K562 (cell line): ENCODE measurements at regions not wholly inside any gene's neighbourhood (a gene's known extent, or its start where the extent isn't known, plus 50 kb on each side); places are given as distances from the start of the nearest gene placed in this dataset.

Source experiments
- ATAC-seq: fragments of 200-7000 bp; cut with Tn5 transposase; 3 replicates; pipeline ENCODE4 v1.9.1; 2020; ENCODE audit warnings: moderate library complexity
- BruUV-seq: library from RNA; stranded (reverse); fragments of 400-500 nt; replicated peaks from 2 replicates; lab custom pipeline; 2021; lab: Mats Ljungman, UMichigan
- CTCF ChIA-PET: fragments of 300-600 bp; formaldehyde crosslinking; extraction: SDS; loops from one replicate; lab custom pipeline; 2021; ENCODE audit warnings: low intra/inter-chr PET ratio; lab: Yijun Ruan, JAX
- POLR2A ChIA-PET: fragments of 300-600, 350-650 bp; sonication (Branson Sonifier 250); formaldehyde crosslinking; extraction: SDS; loops from one replicate; lab custom pipeline; 2021; ENCODE audit warnings: antibody characterized with exemption, inconsistent platforms; lab: Yijun Ruan, JAX
- DNase-seq, 4 experiments: peaks; one replicate each; pipeline versions ENCODE4 v3.0.0 to v3.0.0-alpha.2; 2011 to 2018; ENCODE audit warnings: low spot score in 3 of 4, mixed read lengths in 3 of 4; ENCODE audit errors: extremely low read depth in 1 of 4
- FAIRE-seq: peaks from 2 replicates; lab custom pipeline; 2011; peaks lifted over from hg19 to GRCh38; lab: Jason Lieb, UNC
- H2AFZ ChIP-seq: 2 replicates; pipeline ENCODE4 v1.6.0; 2011; ENCODE audit warnings: low read depth, low read length, control low read depth, inconsistent platforms
- H3K27ac ChIP-seq: fragments of 200-600 bp; 3 replicates; pipeline ENCODE4 v1.8.0; 2011; ENCODE audit warnings: low read depth, mild to moderate bottlenecking, control low read depth, inconsistent platforms, low read length, moderate library complexity, mixed read lengths; ENCODE audit errors: extremely low read depth
- H3K27me3 ChIP-seq, 2 experiments: fragments of 300-600 bp in 1 of 2; 2 replicates in 1 of 2; 3 replicates in 1 of 2; pipeline versions ENCODE4 v1.6.0 to v1.8.0; 2011; ENCODE audit warnings: inconsistent platforms in 2 of 2, low read length in 2 of 2, mild to moderate bottlenecking in 1 of 2, mixed read lengths in 1 of 2, moderate library complexity in 1 of 2; ENCODE audit not compliant: control insufficient read depth in 2 of 2, insufficient read depth in 2 of 2
- H3K36me3 ChIP-seq: fragments of 300-600 bp; 3 replicates; pipeline ENCODE4 v1.8.0; 2011; ENCODE audit warnings: mild to moderate bottlenecking, low read length, inconsistent platforms; ENCODE audit not compliant: control insufficient read depth, insufficient read depth
- H3K4me1 ChIP-seq, 2 experiments: fragments of 200-600 bp in 1 of 2; replicated peaks in 1 of 2; 2 replicates in 1 of 2; 3 replicates in 1 of 2; pipeline versions ENCODE4 v1.5.1 to v1.8.0; 2011; ENCODE audit warnings: inconsistent platforms in 2 of 2, low read length in 2 of 2, mild to moderate bottlenecking in 1 of 2, mixed read lengths in 1 of 2, moderate library complexity in 1 of 2; ENCODE audit not compliant: control insufficient read depth in 2 of 2, insufficient read depth in 2 of 2
- H3K4me2 ChIP-seq: 2 replicates; pipeline ENCODE4 v1.6.1; 2011; ENCODE audit warnings: low read length, control low read depth, inconsistent platforms, mixed read lengths; ENCODE audit not compliant: insufficient read depth
- H3K4me3 ChIP-seq: fragments of 200-600 bp; sonication (generic), shearing (Covaris generic); 2 replicates; pipeline ENCODE4 v1.5.1; 2016; ENCODE audit warnings: control low read depth, inconsistent platforms
- H3K79me2 ChIP-seq: fragments of 200-600 bp; 3 replicates; pipeline ENCODE4 v1.8.0; 2011; ENCODE audit warnings: low read length, inconsistent platforms; ENCODE audit not compliant: control insufficient read depth, insufficient read depth
- H3K9ac ChIP-seq, 2 experiments: 2 replicates each; pipeline versions ENCODE4 v1.6.0 to v1.6.1; 2011; ENCODE audit warnings: low read depth in 2 of 2, low read length in 2 of 2, control low read depth in 1 of 2, inconsistent platforms in 1 of 2, mild to moderate bottlenecking in 1 of 2, mixed read lengths in 1 of 2; ENCODE audit not compliant: insufficient read depth in 1 of 2
- H3K9me1 ChIP-seq: one replicate; pipeline ENCODE4 v1.6.0; 2011; ENCODE audit warnings: inconsistent platforms, mild to moderate bottlenecking, low read length, moderate library complexity; ENCODE audit not compliant: control insufficient read depth, insufficient read depth
- H3K9me3 ChIP-seq: replicated peaks from 2 replicates; pipeline ENCODE4 v1.5.1; 2011; ENCODE audit warnings: low read depth, low read length, inconsistent platforms; ENCODE audit not compliant: control insufficient read depth, insufficient read depth
- H4K20me1 ChIP-seq: replicated peaks from 2 replicates; pipeline ENCODE4 v1.6.1; 2011; ENCODE audit warnings: low read length, inconsistent platforms, mixed read lengths; ENCODE audit not compliant: control insufficient read depth, insufficient read depth
- CEBPB ChIP-seq: fragments of 450-650 bp; IDR thresholded peaks from 2 replicates; pipeline ENCODE4 v1.6.1; 2016; ENCODE audit warnings: missing genetic modification characterization, missing compliant biosample characterization
- E2F3 ChIP-seq: fragments of 250-450 bp; sonication (Bioruptor Pico); IDR thresholded peaks from 2 replicates; pipeline ENCODE4 v1.4.0; 2020; ENCODE audit warnings: mild to moderate bottlenecking
- GTF3C2 ChIP-seq: IDR thresholded peaks from 3 replicates; pipeline ENCODE4 v1.6.1; 2011; ENCODE audit warnings: borderline replicate concordance, mild to moderate bottlenecking, moderate library complexity; ENCODE audit not compliant: insufficient read length; ENCODE audit errors: extremely low read depth
- NFE2 ChIP-seq: IDR thresholded peaks from 2 replicates; pipeline ENCODE4 v1.6.1; 2014; ENCODE audit warnings: antibody characterized with exemption, low read depth
- PTRF ChIP-seq: fragments of 450-650 bp; IDR thresholded peaks from 2 replicates; pipeline ENCODE4 v1.6.1; 2016; ENCODE audit warnings: mild to moderate bottlenecking, missing genetic modification characterization, missing compliant biosample characterization
- TAF9B ChIP-seq: fragments of 450-650 bp; IDR thresholded peaks from 2 replicates; pipeline ENCODE4 v1.6.1; 2018; ENCODE audit warnings: mild to moderate bottlenecking; ENCODE audit not compliant: partially characterized antibody
- TBP ChIP-seq: optimal IDR thresholded peaks from 2 replicates; pipeline ENCODE3; 2011; ENCODE audit warnings: low read depth, low read length, improper control_type of control experiment
- TCFL5 ChIP-seq: fragments of 250-450 bp; sonication (Bioruptor Pico); conservative IDR thresholded peaks from 2 replicates; pipeline ENCODE4 v1.6.1; 2021; ENCODE audit warnings: mild to moderate bottlenecking, moderate library complexity, matching md5 sums
- TEAD2 ChIP-seq: fragments of 450-650 bp; IDR thresholded peaks from 2 replicates; pipeline ENCODE4 v1.6.1; 2016; ENCODE audit warnings: missing genetic modification characterization, control low read depth, missing compliant biosample characterization
- ZNF184 ChIP-seq: sonication (generic); formaldehyde crosslinking; IDR thresholded peaks from 2 replicates; pipeline ENCODE4 v1.5.0; 2020; ENCODE audit warnings: missing genetic modification reagents
- ZNF76 ChIP-seq: fragments of 250-450 bp; sonication (Bioruptor Pico); IDR thresholded peaks from 2 replicates; pipeline ENCODE4 v1.4.0; 2020; ENCODE audit warnings: mild to moderate bottlenecking, moderate library complexity, borderline replicate concordance
- WGBS: fragments of 100-300 bp; shearing (Covaris generic); methylation state at CpG from one replicate; pipeline ENCODE4 v1.1.6; 2016; ENCODE audit warnings: low coverage, mixed read lengths; ENCODE audit not compliant: insufficient coverage; ENCODE audit errors: missing lambda C conversion rate; 5-methylcytosine and 5-hydroxymethylcytosine counted together
- in situ Hi-C: fragments of 300-500 bp; cut with MboI; formaldehyde crosslinking; loops from 4 replicates; pipeline ENCODE4 v1.15.0; 2018; ENCODE audit warnings: inconsistent platforms, mixed read lengths
- intact Hi-C: fragments of 100-400 bp; cut with micrococcal nuclease; formaldehyde crosslinking; loops from 2 replicates; pipeline ENCODE4 v1.14.2; 2022
- TF ChIP-seq, protein P1 (sequence below): fragments of 450-650 bp; IDR thresholded peaks from one replicate; pipeline ENCODE4 v1.6.1; 2018; ENCODE audit warnings: mild to moderate bottlenecking, moderate library complexity; ENCODE audit not compliant: partially characterized antibody
- TF ChIP-seq, protein P2 (sequence below): sonication (generic); formaldehyde crosslinking; IDR thresholded peaks from 2 replicates; pipeline ENCODE4 v1.8.0; 2022; ENCODE audit warnings: missing genetic modification reagents, mild to moderate bottlenecking, moderate library complexity, borderline replicate concordance
- TF ChIP-seq, protein P3 (sequence below), 3 experiments: fragments of 200-800 bp in 1 of 3; sonication (Bioruptor generic) in 1 of 3; sonication (generic) in 1 of 3; formaldehyde crosslinking in 1 of 3; IDR thresholded peaks; 2 replicates each; pipeline versions ENCODE4 v1.6.1 to v1.8.0; 2016 to 2022; ENCODE audit warnings: mild to moderate bottlenecking in 2 of 3, missing compliant biosample characterization in 2 of 3, missing genetic modification characterization in 2 of 3, missing genetic modification reagents in 1 of 3

DNA sequence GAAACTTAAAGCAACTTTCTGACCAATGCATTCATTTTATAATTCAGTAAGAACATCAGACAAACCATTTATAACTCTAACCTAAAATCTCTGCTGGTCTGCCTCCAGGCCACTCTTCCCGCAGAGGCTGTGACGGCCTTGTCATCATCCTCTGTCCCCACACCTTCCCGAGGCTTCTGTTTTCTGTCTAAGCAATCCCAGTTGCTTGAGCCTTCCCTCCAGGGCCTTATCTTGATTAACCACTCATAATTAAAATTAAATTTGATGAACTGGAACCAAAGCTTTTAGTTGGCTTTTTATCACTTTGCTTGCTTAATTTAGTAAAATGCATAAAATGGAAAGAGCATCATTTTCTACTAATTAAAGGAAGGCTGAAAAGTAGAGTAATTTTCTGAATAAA is 312.4 kb downstream of the DIRAS2 start (continued):
- TF ChIP-seq TEAD2, result no peak

GRCh38 chr9:90331826-90332575 is 310.6 kb downstream of the DIRAS2 start:
- H4K20me1 ChIP-seq, result no peaks in the 10 kb centered on the region
- WGBS, result 0% methylated on average over 8 of the region's 8 CpGs
- BruUV-seq, result no TSS peak
- no peak overlapping the region for H3K4me2 ChIP-seq
- H3K4me3 ChIP-seq, result no peak overlapping the region
- ChIA-PET POLR2A (no interaction called here), CTCF (no interaction called here)
- no peaks in the 10 kb centered on the region for H3K36me3 ChIP-seq
- H3K9me1 ChIP-seq, result no peaks in the 10 kb centered on the region
- H3K27ac ChIP-seq, result no peak overlapping the region
- ATAC-seq, result no peak
- H3K9me3 ChIP-seq, result no peaks in the 10 kb centered on the region
- H3K9ac ChIP-seq, result no peak overlapping the region
- FAIRE-seq, result no peak
- H2AFZ ChIP-seq, result no peak overlapping the region
- intact Hi-C loops (no loop called here), in situ Hi-C loops (no loop called here)
- no peak for DNase-seq
- no peaks in the 10 kb centered on the region for H3K27me3 ChIP-seq
- no peaks in the 10 kb centered on the region for H3K4me1 ChIP-seq
- H3K79me2 ChIP-seq, result no peaks in the 10 kb centered on the region
- TF ChIP-seq, protein P1, sequence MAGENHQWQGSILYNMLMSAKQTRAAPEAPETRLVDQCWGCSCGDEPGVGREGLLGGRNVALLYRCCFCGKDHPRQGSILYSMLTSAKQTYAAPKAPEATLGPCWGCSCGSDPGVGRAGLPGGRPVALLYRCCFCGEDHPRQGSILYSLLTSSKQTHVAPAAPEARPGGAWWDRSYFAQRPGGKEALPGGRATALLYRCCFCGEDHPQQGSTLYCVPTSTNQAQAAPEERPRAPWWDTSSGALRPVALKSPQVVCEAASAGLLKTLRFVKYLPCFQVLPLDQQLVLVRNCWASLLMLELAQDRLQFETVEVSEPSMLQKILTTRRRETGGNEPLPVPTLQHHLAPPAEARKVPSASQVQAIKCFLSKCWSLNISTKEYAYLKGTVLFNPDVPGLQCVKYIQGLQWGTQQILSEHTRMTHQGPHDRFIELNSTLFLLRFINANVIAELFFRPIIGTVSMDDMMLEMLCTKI, result no peak
- TF ChIP-seq, protein P2, sequence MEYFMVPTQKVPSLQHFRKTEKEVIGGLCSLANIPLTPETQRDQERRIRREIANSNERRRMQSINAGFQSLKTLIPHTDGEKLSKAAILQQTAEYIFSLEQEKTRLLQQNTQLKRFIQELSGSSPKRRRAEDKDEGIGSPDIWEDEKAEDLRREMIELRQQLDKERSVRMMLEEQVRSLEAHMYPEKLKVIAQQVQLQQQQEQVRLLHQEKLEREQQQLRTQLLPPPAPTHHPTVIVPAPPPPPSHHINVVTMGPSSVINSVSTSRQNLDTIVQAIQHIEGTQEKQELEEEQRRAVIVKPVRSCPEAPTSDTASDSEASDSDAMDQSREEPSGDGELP (CRISPR knock-in tag), result no peak
- TF ChIP-seq ZNF76 (CRISPR knock-in tag) (no peak), GTF3C2 (no peak), PTRF (tag) (no peak), TBP (no peak), ZNF184 (CRISPR knock-in tag) (no peak), TAF9B (no peak), TCFL5 (CRISPR knock-in tag) (no peak), E2F3 (CRISPR knock-in tag) (no peak), NFE2 (0 out of 2 replicates have a peak, but pooled peaks have one; percentile 7), CEBPB (tag) (no peak)
- TF ChIP-seq, protein P3, sequence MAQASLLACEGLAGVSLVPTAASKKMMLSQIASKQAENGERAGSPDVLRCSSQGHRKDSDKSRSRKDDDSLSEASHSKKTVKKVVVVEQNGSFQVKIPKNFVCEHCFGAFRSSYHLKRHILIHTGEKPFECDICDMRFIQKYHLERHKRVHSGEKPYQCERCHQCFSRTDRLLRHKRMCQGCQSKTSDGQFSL (CRISPR knock-in tag; IDR thresholded peaks at IDR 0.05), result no peak
- TF ChIP-seq, protein P3 (tag; IDR thresholded peaks at IDR 0.05), result no peak
